ENCODE measurements at regions not wholly inside any gene's neighbourhood (a gene's known extent, or its start where the extent isn't known, plus 50 kb on each side); places are given as distances from the start of the nearest gene placed in this dataset.

GRCh38 chr13:64938660-64939059 lies 2291.5 kb downstream of the PCDH9 start:
- Histone ChIP-seq H3K27ac (no peak overlapping the region), H3K4me1 (no peaks in the 10 kb centered on the region), H3K36me3 (no peaks in the 10 kb centered on the region), H3K4me3 (no peak overlapping the region), H3K9me3 (no peaks in the 10 kb centered on the region), H3K27me3 (no peaks in the 10 kb centered on the region)
- no peak for TF ChIP-seq POLR2A (IDR thresholded peaks at IDR 0.05)
- TF ChIP-seq CTCF (IDR thresholded peaks at IDR 0.05), result no peak
- 68 to 77% methylated on average over 5 of the region's 5 CpGs for WGBS, 2 donors
- intact Hi-C loops (cut with DNase I), result no loop called here
- DNase-seq, result no peak

GRCh38 chr13:64937302-64937701 lies 2292.8 kb downstream of the PCDH9 start:
- Histone ChIP-seq H3K4me3 (no peak overlapping the region), H3K36me3 (no peaks in the 10 kb centered on the region), H3K9me3 (no peaks in the 10 kb centered on the region), H3K27me3 (no peaks in the 10 kb centered on the region), H3K27ac (no peak overlapping the region), H3K4me1 (no peaks in the 10 kb centered on the region)
- 65 to 82% methylated on average over 1 of the region's 1 CpG for WGBS, 2 donors
- DNase-seq, result no peak
- intact Hi-C loops (cut with DNase I), result no loop called here
- TF ChIP-seq CTCF (IDR thresholded peaks at IDR 0.05) (no peak), POLR2A (IDR thresholded peaks at IDR 0.05) (no peak)

- no peaks in the 10 kb centered on the region for H3K4me1 ChIP-seq
- H3K36me3 ChIP-seq, result no peaks in the 10 kb centered on the region
- intact Hi-C loops (cut with DNase I), result no loop called here
- TF ChIP-seq POLR2A (IDR thresholded peaks at IDR 0.05), result no peak
- TF ChIP-seq CTCF (IDR thresholded peaks at IDR 0.05), result no peak
- H3K4me3 ChIP-seq, result no peak overlapping the region
- DNase-seq, result no peak
- 67 to 75% methylated on average over 2 of the region's 2 CpGs for WGBS, 2 donors
- H3K27me3 ChIP-seq, result no peaks in the 10 kb centered on the region
- no peak overlapping the region for H3K27ac ChIP-seq
- H3K9me3 ChIP-seq, result no peaks in the 10 kb centered on the region
Observed at GRCh38 chr13:64936879-64937278, 2293.3 kb downstream of the PCDH9 start.

- no peak overlapping the region for H3K27ac ChIP-seq
- no peak for DNase-seq
- intact Hi-C loops (cut with DNase I), result no loop called here
- H3K4me3 ChIP-seq, result no peak overlapping the region
- no peaks in the 10 kb centered on the region for H3K36me3 ChIP-seq
- no peaks in the 10 kb centered on the region for H3K4me1 ChIP-seq
- H3K9me3 ChIP-seq, result no peaks in the 10 kb centered on the region
- TF ChIP-seq POLR2A (IDR thresholded peaks at IDR 0.05), result no peak
- no peak for TF ChIP-seq CTCF (IDR thresholded peaks at IDR 0.05)
- no peaks in the 10 kb centered on the region for H3K27me3 ChIP-seq
Observed at GRCh38 chr13:64935441-64935840, 2294.7 kb downstream of the PCDH9 start.

- Histone ChIP-seq H3K27me3 (no peaks in the 10 kb centered on the region), H3K4me1 (no peaks in the 10 kb centered on the region), H3K27ac (no peak overlapping the region), H3K4me3 (no peak overlapping the region), H3K9me3 (no peaks in the 10 kb centered on the region), H3K36me3 (no peaks in the 10 kb centered on the region)
- no peak for DNase-seq
- TF ChIP-seq CTCF (IDR thresholded peaks at IDR 0.05) (no peak), POLR2A (IDR thresholded peaks at IDR 0.05) (no peak)
- WGBS, 2 donors, result 62 to 65% methylated on average over 5 of the region's 5 CpGs
- intact Hi-C loops (cut with DNase I), result no loop called here
Observed at GRCh38 chr13:64934569-64935362, 2295.4 kb downstream of the PCDH9 start.
